DMS79 treated with DMSO at 0.1 percent for 48 hours (cell line): ENCODE measurements at regions not wholly inside any gene's neighbourhood (a gene's known extent, or its start where the extent isn't known, plus 50 kb on each side); places are given as distances from the start of the nearest gene placed in this dataset.
"Not testable (repeated sequence)": the region's sequence is repeated elsewhere in the genome, so short reads cannot be mapped to it uniquely, and the experiment has no call there.

ENCODE experiments used
- DNase-seq: peaks from one replicate; lab custom pipeline; 2025; lab: John Stamatoyannopoulos, UW

DNA sequence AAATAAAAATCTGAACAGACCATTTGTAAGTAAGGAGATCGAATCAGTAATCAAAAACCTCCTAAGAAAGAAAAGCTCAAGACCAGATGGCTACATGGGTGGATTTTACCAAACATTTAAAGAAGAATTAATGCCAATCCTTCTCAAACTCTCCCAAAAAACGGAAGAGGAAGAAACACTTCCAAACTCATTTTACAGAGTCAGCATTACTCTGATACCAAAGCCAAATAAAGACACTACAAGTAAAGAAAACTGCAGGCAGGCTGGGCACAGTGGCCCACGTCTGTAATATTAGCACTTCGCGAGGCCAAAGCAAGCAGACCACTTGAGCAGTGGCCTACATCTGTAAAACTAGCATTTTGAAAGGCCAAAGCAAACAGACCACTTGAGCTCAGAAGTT, 159.8 kb downstream of the DPY19L2 start:
- DNase-seq, result no peak

- DNase-seq, result no peak
Observed at GRCh38 chr12:63499567-63499966, 168.7 kb downstream of the DPY19L2 start.

DNA sequence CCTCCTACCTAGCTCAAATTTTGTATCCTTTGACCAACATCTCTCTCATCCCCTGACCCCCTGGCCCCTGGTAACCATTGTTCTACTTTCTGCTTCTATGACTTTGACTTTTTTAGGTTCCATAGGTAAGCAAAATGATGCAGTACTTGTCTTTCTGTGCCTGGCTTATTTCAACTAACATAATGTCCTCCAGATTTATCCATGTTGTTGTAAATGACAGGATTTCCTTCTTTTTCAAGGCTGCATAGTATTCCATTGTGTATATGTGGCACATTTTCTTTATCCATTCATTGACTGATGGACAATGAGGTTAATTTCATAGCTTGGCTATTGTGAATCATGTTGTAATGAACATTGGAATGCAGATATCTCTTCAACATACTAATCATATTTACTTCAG, 170.1 kb downstream of the DPY19L2 start:
- no peak for DNase-seq

DNA sequence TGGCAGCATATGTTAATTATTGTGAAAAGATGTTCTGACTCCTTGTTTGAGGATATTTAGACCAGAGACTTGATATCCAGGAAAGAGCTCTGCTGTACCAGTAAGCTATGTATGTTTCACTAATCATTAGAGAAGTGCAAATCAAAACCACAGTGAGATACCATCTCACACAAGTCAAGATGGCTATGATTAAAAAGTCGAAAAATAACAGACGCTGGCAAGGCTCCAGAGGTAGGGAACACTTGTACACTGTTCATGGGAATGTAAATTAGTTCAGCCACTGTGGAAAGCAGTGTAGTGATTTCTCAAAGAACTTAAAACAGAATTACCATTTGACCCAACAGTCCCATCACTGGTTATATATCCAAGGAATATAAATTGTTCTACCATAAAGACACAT, 171.6 kb downstream of the DPY19L2 start:
- no peak for DNase-seq

GRCh38 chr12:63495974-63496373, 172.3 kb downstream of the DPY19L2 start:
- no peak for DNase-seq

GRCh38 chr12:63493357-63493756, 174.9 kb downstream of the DPY19L2 start:
- DNase-seq, result not testable (repeated sequence)

DNA sequence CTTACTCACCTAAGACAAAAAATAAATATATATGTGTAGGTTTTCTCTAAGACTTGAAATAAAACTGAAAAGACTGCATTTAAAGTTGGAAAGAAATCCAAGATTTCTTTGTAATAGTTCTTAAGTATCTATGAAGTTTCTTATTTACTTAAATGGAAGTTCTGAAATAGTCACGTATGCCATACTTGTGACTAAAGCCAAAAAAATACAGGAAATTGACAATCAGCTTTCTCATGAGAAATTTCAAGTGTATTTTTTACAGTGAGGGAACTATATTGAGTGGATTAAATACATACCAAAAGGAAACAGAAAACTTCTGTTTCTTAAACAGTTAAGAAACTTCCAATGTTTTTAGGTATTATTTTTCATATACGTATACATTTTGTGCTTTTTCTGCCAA, 188.1 kb downstream of the DPY19L2 start:
- no peak for DNase-seq

- DNase-seq, result no peak
Observed at GRCh38 chr12:63470161-63470560, 198.1 kb downstream of the DPY19L2 start.

- DNase-seq, result no peak
Observed at GRCh38 chr12:63467951-63468350, 200.3 kb downstream of the DPY19L2 start.

DNA sequence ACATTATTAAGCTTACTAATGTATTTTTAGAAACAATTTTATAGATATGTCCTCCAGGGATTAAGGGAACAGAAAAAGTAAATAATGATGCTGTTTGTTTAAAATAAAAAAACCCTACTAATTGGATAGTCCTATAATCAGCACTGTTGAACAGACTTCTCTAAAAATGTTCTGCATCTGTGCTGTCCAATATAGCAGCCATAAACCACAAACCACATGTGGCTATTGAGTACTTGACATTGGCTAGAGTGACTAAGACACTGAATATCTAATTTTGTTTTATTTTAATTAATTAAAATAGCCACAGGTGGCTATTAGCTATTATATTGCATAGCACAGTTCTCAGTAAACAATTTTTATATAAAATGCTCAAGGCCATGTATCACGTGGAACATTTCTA, 210.4 kb downstream of the DPY19L2 start:
- DNase-seq, result no peak

GRCh38 chr12:63457428-63457827, 210.9 kb downstream of the DPY19L2 start:
- DNase-seq, result no peak

- DNase-seq, result no peak
Observed at GRCh38 chr12:63450816-63451215, 217.5 kb downstream of the DPY19L2 start.

DNA sequence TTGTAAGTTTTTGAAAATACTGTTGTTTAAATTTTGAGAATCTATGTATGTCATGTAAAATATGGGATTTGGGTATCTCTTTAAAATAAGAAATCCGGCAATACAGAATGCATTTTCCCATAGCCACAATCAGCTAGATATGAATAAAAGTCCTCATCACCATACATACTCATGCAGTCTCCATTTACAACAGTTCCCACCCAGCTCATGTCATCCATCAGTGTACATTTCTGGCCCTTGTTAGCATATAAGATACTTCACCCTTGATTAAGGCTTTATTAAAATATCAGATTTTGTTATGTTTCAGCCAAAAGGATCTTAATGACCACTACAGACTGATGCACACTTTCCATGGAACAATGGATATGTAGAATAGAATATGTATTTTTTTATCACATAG, 218.0 kb downstream of the DPY19L2 start:
- DNase-seq, result no peak

DNA sequence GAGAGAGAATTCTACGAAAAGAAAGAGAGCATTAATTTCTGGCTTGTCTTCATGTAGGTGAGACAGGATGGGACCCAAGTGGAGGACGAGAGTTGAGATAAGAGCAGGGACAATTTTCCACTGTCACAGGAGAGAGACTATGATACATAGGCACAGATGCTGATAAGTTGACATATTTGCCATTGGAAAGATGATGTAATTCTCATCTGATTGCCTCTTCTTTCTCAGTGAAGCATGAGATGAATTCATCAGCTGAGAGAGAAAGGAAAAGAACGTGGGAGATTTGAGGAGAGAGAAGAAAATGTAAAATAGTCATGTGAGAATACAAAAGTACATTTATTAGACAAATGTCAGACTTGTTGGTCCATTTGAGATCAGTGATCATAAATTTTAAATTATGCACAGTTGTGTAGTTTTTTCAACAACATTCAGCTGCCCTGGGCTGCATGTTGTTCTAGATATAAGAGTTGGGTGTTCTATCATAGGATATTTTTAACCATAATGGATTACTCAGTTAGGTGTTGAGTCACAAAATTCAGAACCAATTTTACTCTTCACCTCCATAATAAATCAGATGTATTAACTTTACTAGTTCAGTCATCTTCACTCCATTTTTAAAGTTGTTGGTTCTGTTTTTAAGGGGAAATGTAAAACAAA, 222.9 kb downstream of the DPY19L2 start:
- no peak for DNase-seq

DNA sequence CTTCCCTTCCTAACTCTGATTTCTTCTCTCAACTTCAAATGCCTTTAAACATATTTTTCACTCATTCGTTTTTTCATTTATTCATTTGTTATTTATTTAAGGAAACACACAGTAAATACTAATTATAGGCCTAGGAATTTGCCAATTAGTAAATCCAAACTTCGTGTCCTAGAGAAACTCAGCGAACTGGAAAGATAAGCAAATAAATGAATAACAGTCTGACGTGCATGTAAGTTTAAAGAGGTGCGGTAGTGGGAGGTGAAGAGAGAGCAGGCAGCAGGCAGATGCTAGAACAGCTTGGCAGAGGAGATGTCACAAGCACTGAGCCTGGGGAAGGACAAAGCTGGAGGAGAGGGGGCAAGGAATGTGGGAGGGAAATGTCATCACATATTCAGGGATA, 228.2 kb downstream of the DPY19L2 start:
- DNase-seq, result no peak

- DNase-seq, result not testable (repeated sequence)
Observed at GRCh38 chr12:63434384-63434783, 233.9 kb downstream of the DPY19L2 start.

DNA sequence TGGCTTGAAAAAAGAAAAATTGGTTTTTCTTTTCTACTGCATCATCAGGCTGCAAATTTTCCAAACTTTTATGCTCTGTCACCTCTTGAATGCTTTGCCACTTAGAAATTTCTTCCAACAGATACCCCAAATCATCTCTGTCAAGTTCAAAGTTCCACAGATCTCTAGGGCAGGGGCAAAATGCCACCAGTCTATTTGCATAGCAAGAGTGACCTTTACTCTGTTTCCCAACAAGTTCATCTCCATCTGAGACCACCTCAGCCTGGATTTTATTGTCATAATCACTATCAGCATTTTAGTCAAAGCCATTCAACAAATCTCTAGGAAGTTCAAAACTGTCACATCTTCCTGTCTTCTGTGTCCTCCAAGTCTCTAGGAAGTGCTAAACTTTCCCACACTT, 240.3 kb downstream of the DPY19L2 start:
- not testable (repeated sequence) for DNase-seq

DNA sequence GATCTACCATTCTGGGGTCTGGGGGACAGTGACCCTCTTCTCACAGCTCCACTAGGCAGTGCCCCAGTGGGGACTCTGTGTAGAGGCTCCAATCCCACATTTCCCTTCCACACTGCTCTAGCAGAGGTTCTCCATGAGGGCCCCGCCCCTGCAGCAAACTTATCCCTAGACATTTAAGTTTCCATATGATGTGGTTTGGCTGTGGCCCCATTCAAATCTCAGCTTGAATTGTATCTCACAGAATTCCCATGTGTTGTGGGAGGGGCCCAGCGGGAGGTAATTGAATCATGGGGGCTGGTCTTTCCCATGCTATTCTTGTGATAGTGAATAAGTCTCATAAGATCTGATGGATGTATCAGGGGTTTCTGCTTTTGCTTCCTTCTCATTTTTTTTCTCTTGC, 241.3 kb downstream of the DPY19L2 start:
- DNase-seq, result not testable (repeated sequence)

GRCh38 chr12:63424671-63425070, 243.6 kb downstream of the DPY19L2 start:
- no peak for DNase-seq

- DNase-seq, result no peak
Observed at GRCh38 chr12:63423839-63424238, 244.5 kb downstream of the DPY19L2 start.

DNA sequence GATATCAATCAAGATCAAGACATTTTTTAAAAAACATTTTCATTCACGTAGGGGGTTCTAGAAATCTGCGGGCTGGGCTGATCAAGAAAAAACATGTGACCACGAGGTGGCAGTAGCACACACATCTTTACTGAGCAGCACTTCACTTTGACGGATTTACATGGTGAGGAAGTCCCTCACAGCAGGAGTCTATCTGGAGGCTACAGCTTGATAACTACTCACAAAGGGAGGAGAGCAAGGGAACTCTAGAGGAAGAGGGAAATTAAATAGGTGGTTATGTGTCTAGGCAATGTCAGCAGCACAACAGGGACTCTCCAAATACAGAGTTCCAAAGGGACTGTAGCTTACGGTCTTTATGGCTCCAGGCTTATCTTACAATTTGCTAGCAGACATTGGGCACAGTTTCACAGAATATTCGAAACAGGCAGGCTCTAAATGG, 248.1 kb downstream of the DPY19L2 start:
- peak; percentile 8 for DNase-seq

DNA sequence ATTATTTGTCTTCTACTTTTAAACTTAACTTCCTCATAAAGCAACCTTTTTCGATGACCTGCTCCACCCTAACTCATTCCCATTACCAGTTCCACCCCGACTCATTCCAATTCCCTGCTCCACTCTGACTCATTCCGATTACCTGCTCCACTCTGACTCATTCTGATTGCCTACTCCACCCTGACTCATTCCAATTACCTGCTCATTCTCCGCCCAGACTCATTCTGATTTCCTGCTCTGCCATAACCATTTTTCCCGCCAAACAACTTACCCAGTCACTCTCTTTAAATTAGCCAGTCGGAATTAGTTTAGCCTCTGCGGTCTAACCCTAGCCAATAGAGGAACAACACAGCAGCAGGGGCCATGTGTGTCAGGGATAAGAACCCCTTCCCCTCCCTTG, 249.1 kb downstream of the DPY19L2 start:
- DNase-seq, result no peak

DNA sequence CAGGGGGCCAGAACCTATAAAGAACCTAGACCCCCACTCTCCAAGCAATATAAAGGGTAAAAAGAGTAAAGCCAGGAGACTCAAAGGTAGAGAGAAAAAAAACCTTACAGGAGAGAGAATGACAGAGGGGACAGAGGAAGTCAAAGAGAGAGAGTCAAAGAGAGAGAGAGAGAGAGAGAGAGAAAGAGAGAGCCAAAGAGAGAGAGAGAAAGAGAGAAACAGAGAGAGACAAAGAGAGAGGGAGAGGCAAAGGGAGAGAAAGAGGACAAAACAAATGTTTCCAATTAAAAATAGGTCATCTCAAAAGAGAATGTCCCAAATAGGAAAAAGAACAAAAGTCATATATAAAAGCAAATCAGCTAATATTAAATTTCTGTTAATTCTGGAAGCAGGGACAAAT, 251.5 kb downstream of the DPY19L2 start:
- no peak for DNase-seq

DNA sequence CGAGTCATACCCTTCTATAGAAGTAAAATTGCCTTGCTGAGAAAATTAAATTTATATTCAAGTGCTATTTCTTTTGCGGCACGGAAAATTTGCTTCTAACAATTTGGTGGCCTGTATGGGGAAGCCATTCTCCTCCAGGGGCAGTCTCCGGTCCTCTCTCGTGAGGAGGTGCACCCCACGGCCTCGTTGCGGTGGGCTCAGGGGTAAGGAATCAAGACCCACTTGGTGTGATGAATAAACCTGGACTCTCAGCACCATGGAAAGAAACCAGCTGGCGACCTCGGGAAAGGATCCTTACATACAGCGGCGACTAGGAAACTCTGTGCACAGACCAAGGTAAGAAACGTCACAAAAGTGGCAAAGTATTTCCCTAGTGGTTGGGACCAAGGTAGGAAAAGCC, 252.9 kb downstream of the DPY19L2 start:
- DNase-seq, result no peak

DNA sequence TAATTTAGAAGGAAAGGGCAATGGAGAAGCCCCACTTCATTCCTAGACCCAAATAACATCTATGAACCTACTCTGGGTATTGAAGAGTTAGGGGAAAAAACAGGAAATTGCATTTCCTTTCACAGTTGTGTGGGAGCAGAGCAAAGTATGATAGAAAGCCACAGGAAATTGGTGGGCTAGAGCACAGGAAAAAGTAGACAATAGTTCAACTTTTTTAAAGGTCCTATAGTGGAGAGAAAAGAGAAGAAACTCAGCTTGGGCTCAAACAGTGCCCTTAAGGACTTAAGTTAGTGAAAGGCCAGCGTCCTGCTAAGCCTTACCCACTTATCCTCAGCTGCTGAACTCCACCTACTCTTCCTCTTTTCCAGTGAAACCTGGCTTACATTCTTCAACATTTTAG, 258.1 kb downstream of the DPY19L2 start:
- no peak for DNase-seq
